Suprapubic skin (tissue), 3 donors: ENCODE measurements at regions not wholly inside any gene's neighbourhood (a gene's known extent, or its start where the extent isn't known, plus 50 kb on each side); places are given as distances from the start of the nearest gene placed in this dataset.

ENCODE experiments used
- CTCF ChIP-seq, 2 donors: fragments of 200-600 bp in 1 of 2; fragments of 450-650 bp in 1 of 2; sonication (generic) in 1 of 2; IDR thresholded peaks; one replicate each; pipeline ENCODE4 v1.5.1; 2016 to 2019; ENCODE audit warnings: antibody characterized with exemption in 2 of 2, mild to moderate bottlenecking in 1 of 2, moderate library complexity in 1 of 2
- POLR2A ChIP-seq, 2 donors: fragments of 450-650 bp; IDR thresholded peaks; one replicate each; pipeline ENCODE4 v1.6.1; 2017; ENCODE audit warnings: antibody characterized with exemption in 2 of 2, mild to moderate bottlenecking in 2 of 2, moderate library complexity in 2 of 2

- TF ChIP-seq CTCF (IDR thresholded peaks at IDR 0.05) (no peak), POLR2A (IDR thresholded peaks at IDR 0.05) (no peak)
These were observed 66.8 kb downstream of the TCF20 start for GRCh38 chr22:42203609-42204008.
